Loucy (cell line): ENCODE measurements at regions not wholly inside any gene's neighbourhood (a gene's known extent, or its start where the extent isn't known, plus 50 kb on each side); places are given as distances from the start of the nearest gene placed in this dataset.

Experiments
- H2AFZ ChIP-seq: fragments of 200-600 bp; sonication (generic); 2 replicates; pipeline ENCODE4 v1.6.0; 2016; ENCODE audit warnings: antibody characterized with exemption, mild to moderate bottlenecking, low read length, moderate library complexity
- H3F3A ChIP-seq: fragments of 200-600 bp; 2 replicates; pipeline ENCODE4 v1.6.0; 2016; ENCODE audit warnings: antibody characterized with exemption, low read depth, mild to moderate bottlenecking
- H3K27me3 ChIP-seq: fragments of 200-600 bp; sonication (generic); 2 replicates; pipeline ENCODE4 v1.6.1; 2014; ENCODE audit warnings: low read length, mild to moderate bottlenecking; ENCODE audit not compliant: insufficient read depth, poor library complexity, severe bottlenecking
- H3K36me3 ChIP-seq: fragments of 200-600 bp; sonication (generic); 2 replicates; pipeline ENCODE4 v1.6.1; 2016; ENCODE audit warnings: low read length; ENCODE audit not compliant: insufficient read depth
- H3K4me1 ChIP-seq: fragments of 200-600 bp; sonication (generic); 2 replicates; pipeline ENCODE4 v1.5.1; 2014; ENCODE audit warnings: low read length, mild to moderate bottlenecking; ENCODE audit not compliant: insufficient read depth, poor library complexity, severe bottlenecking
- H3K4me2 ChIP-seq: fragments of 200-600 bp; sonication (generic); 2 replicates; pipeline ENCODE4 v1.6.0; 2014; ENCODE audit warnings: antibody characterized with exemption, low read length, low read depth, mild to moderate bottlenecking; ENCODE audit not compliant: poor library complexity, severe bottlenecking
- H3K4me3 ChIP-seq: fragments of 200-600 bp; sonication (generic); 2 replicates; pipeline ENCODE4 v1.5.1; 2014; ENCODE audit warnings: low read length, mild to moderate bottlenecking, mixed read lengths; ENCODE audit not compliant: poor library complexity, severe bottlenecking
- H3K79me2 ChIP-seq: fragments of 200-600 bp; sonication (generic); 2 replicates; pipeline ENCODE4 v1.6.1; 2014; ENCODE audit warnings: low read length; ENCODE audit not compliant: insufficient read depth
- H3K9ac ChIP-seq: fragments of 200-600 bp; sonication (generic); 2 replicates; pipeline ENCODE4 v1.6.0; 2014; ENCODE audit warnings: mild to moderate bottlenecking, low read depth, low read length, moderate library complexity; ENCODE audit not compliant: poor library complexity, severe bottlenecking
- H3K9me2 ChIP-seq: fragments of 200-600 bp; sonication (generic); replicated peaks from 2 replicates; pipeline ENCODE4 v1.6.1; 2016; ENCODE audit warnings: low read depth, low read length, mixed read lengths
- H3K9me3 ChIP-seq: fragments of 200-600 bp; sonication (generic); 2 replicates; pipeline ENCODE4 v1.6.1; 2014; ENCODE audit warnings: mild to moderate bottlenecking, antibody characterized with exemption, low read length, low read depth; ENCODE audit not compliant: insufficient read depth
- H4K20me1 ChIP-seq: fragments of 200-600 bp; sonication (generic); 2 replicates; pipeline ENCODE4 v1.6.0; 2014; ENCODE audit warnings: antibody characterized with exemption, low read length, mild to moderate bottlenecking; ENCODE audit not compliant: insufficient read depth, poor library complexity, severe bottlenecking
- CTCF ChIP-seq: fragments of 200-600 bp; sonication (generic); conservative IDR thresholded peaks from 2 replicates; pipeline ENCODE4 v1.5.1; 2014; ENCODE audit warnings: mild to moderate bottlenecking, antibody characterized with exemption, low read length
- EZH2phosphoT487 ChIP-seq: fragments of 200-600 bp; IDR thresholded peaks from 2 replicates; pipeline ENCODE4 v1.6.1; 2018; ENCODE audit warnings: antibody characterized with exemption, mild to moderate bottlenecking, moderate library complexity, borderline replicate concordance

GRCh38 chr4:188412499-188412898, 273.3 kb downstream of the TRIML1 start:
- Histone ChIP-seq H3K4me3 (no peak overlapping the region), H3F3A (no peaks in the 10 kb centered on the region), H3K36me3 (no peaks in the 10 kb centered on the region), H3K9me2 (no peaks in the 10 kb centered on the region), H3K9me3 (no peaks in the 10 kb centered on the region; the same call in 1 of the 2 replicates), H3K4me1 (no peaks in the 10 kb centered on the region), H3K27me3 (no peaks in the 10 kb centered on the region), H4K20me1 (no peaks in the 10 kb centered on the region), H3K9ac (no peak overlapping the region), H3K79me2 (no peaks in the 10 kb centered on the region), H2AFZ (no peak overlapping the region), H3K4me2 (no peak overlapping the region)
- TF ChIP-seq EZH2phosphoT487: no peak
- TF ChIP-seq CTCF: no peak

- Histone ChIP-seq H3K9me2 (no peaks in the 10 kb centered on the region), H3K4me3 (no peak overlapping the region), H2AFZ (no peak overlapping the region), H3K9me3 (no peaks in the 10 kb centered on the region; the same call in 1 of the 2 replicates), H3K36me3 (no peaks in the 10 kb centered on the region), H4K20me1 (no peaks in the 10 kb centered on the region), H3K4me2 (no peak overlapping the region), H3K27me3 (no peaks in the 10 kb centered on the region), H3F3A (no peaks in the 10 kb centered on the region), H3K4me1 (no peaks in the 10 kb centered on the region), H3K79me2 (no peaks in the 10 kb centered on the region), H3K9ac (no peak overlapping the region)
- TF ChIP-seq CTCF: no peak
- no peak for TF ChIP-seq EZH2phosphoT487
These were observed 275.2 kb downstream of the TRIML1 start for GRCh38 chr4:188414441-188414840.

GRCh38 chr4:188417181-188417580, 277.9 kb downstream of the TRIML1 start:
- no peaks in the 10 kb centered on the region for H3K4me1 ChIP-seq
- no peak overlapping the region for H3K4me2 ChIP-seq
- TF ChIP-seq CTCF (no peak), EZH2phosphoT487 (no peak)
- no peak overlapping the region for H3K4me3 ChIP-seq
- H3K9ac ChIP-seq: no peak overlapping the region
- no peaks in the 10 kb centered on the region for H3K27me3 ChIP-seq
- no peaks in the 10 kb centered on the region for H3K36me3 ChIP-seq
- H3F3A ChIP-seq: no peaks in the 10 kb centered on the region
- no peaks in the 10 kb centered on the region for H3K79me2 ChIP-seq
- H4K20me1 ChIP-seq: no peaks in the 10 kb centered on the region
- H2AFZ ChIP-seq: no peak overlapping the region
- no peaks in the 10 kb centered on the region for H3K9me2 ChIP-seq
- H3K9me3 ChIP-seq: no peaks in the 10 kb centered on the region; the same call in 1 of the 2 replicates
